Body of pancreas (tissue), 4 donors: ENCODE measurements at regions not wholly inside any gene's neighbourhood (a gene's known extent, or its start where the extent isn't known, plus 50 kb on each side); places are given as distances from the start of the nearest gene placed in this dataset.

Source experiments
- POLR2A ChIP-seq, 3 donors: fragments of 450-650 bp; IDR thresholded peaks; one replicate each; pipeline ENCODE4 v1.6.1; 2016; ENCODE audit warnings: antibody characterized with exemption in 3 of 3, mild to moderate bottlenecking in 2 of 3
- TF ChIP-seq, protein P1 (sequence below), 7 experiments: fragments of 450-650 bp in 4 of 7; fragments of 200-600 bp in 3 of 7; sonication (generic) in 3 of 7; IDR thresholded peaks; one replicate each; pipeline ENCODE4 v1.5.1; 2016 to 2019; ENCODE audit warnings: antibody characterized with exemption in 7 of 7

DNA sequence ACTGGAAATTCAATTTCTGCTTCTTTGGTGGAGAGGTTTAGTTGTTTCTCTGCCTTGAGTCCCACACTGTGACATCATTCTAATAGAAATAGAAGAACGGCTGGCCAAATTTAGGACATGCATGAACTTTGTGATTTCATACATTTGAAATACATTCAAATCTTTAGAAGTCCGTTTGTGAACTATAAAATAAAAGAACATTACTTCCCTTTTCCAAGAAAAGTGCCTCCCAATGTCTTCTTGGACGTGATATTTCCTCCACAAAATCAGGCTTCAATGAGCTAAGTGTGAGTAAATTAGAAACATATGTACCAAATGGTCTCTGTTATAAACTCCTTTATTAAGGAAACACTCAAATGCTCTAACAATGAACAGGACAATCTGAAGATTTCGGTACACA lies 314.5 kb upstream of the AKR1E2 start:
- TF ChIP-seq POLR2A (IDR thresholded peaks at IDR 0.05), result no peak
- TF ChIP-seq, protein P1, sequence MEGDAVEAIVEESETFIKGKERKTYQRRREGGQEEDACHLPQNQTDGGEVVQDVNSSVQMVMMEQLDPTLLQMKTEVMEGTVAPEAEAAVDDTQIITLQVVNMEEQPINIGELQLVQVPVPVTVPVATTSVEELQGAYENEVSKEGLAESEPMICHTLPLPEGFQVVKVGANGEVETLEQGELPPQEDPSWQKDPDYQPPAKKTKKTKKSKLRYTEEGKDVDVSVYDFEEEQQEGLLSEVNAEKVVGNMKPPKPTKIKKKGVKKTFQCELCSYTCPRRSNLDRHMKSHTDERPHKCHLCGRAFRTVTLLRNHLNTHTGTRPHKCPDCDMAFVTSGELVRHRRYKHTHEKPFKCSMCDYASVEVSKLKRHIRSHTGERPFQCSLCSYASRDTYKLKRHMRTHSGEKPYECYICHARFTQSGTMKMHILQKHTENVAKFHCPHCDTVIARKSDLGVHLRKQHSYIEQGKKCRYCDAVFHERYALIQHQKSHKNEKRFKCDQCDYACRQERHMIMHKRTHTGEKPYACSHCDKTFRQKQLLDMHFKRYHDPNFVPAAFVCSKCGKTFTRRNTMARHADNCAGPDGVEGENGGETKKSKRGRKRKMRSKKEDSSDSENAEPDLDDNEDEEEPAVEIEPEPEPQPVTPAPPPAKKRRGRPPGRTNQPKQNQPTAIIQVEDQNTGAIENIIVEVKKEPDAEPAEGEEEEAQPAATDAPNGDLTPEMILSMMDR (IDR thresholded peaks at IDR 0.05), result no peak
